Psoas muscle (tissue), 7 donors: ENCODE measurements at regions not wholly inside any gene's neighbourhood (a gene's known extent, or its start where the extent isn't known, plus 50 kb on each side); places are given as distances from the start of the nearest gene placed in this dataset.

Experiments used
- ATAC-seq, 4 donors: fragments of 200-7000 bp; cut with Tn5 transposase; one replicate each; pipeline ENCODE4 v1.9.1; 2020; ENCODE audit warnings: moderate library complexity in 3 of 4, mild to moderate bottlenecking in 2 of 4
- DNase-seq, 2 donors: peaks; one replicate each; pipeline ENCODE4 v3.0.0-alpha.2; 2020
- H3K27ac ChIP-seq: fragments of 200-600 bp; one replicate; pipeline ENCODE4 v1.8.0; 2022
- H3K27me3 ChIP-seq, 3 donors: fragments of 200-600 bp in 1 of 3; one replicate each; pipeline versions ENCODE4 v1.6.1 to v1.8.0; 2013 to 2022; ENCODE audit warnings: low read length in 2 of 3, mild to moderate bottlenecking in 2 of 3, moderate library complexity in 1 of 3; ENCODE audit not compliant: insufficient read depth in 3 of 3
- H3K36me3 ChIP-seq, 2 donors: fragments of 200-600 bp in 1 of 2; one replicate each; pipeline versions ENCODE4 v1.6.1 to v1.8.0; 2013 to 2022; ENCODE audit warnings: low read depth in 1 of 2, mild to moderate bottlenecking in 1 of 2, moderate library complexity in 1 of 2; ENCODE audit not compliant: insufficient read depth in 1 of 2
- H3K4me1 ChIP-seq: fragments of 200-600 bp; one replicate; pipeline ENCODE4 v1.8.0; 2022
- H3K4me3 ChIP-seq: fragments of 200-600 bp; one replicate; pipeline ENCODE4 v1.8.0; 2022; ENCODE audit warnings: mild to moderate bottlenecking
- H3K9me3 ChIP-seq: fragments of 200-600 bp; one replicate; pipeline ENCODE4 v1.8.0; 2022
- WGBS, 3 donors: extraction: QIAGEN DNeasy Blood & Tissue Kit; methylation state at CpG; one replicate each; pipeline versions ENCODE4 v1.1.6 to v1.1.7; 2013; 5-methylcytosine and 5-hydroxymethylcytosine counted together
- intact Hi-C, 2 donors: fragments of 100-400 bp; cut with DNase I; formaldehyde crosslinking; loops; one replicate each; pipeline versions ENCODE4 v1.11.0 to v1.14.2; 2022
- TF ChIP-seq, protein P1 (sequence below): fragments of 200-600 bp; IDR thresholded peaks from one replicate; pipeline ENCODE4 v1.8.0; 2022; ENCODE audit warnings: antibody characterized with exemption
- donor health status: healthy with polysubstance abuse.
- donor health status: DM: no; HTN: no; CAD: no; lungs with moderate emphysema.
- donor health status: Bipolar disorder and iron deficiency.
- donor health status: healthy.
- donor health status: DM: yes; HTN: yes; CAD: no.
- donor health status: DM: no; HTN: no; CAD: no.
- donor health status: DM: yes; HTN: yes; CAD: no.

DNA sequence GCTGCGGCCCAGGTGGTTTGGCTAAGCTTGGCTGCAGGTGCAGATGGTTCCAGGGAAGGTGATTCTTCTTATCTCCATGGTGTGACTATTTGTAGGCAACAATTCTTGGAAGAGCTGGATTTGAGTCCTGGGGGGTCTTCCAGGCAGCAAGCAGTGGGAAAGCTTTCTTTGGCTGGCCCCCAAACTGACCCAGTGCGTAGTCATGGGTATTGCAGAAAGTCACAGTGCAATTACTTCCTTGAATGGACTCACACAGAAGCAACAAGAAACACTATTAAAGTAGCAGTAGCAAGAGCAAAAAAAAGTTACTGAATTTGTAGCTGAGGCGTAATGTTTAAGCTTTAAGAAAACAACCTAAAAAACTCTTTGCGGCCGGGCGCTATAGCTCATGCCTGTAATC, 293.6 kb upstream of the ATP5MC3 start:
- intact Hi-C loops: no loop called here
- no peaks in the 10 kb centered on the region for H3K4me1 ChIP-seq
- DNase-seq (no peak), ATAC-seq (no peak)
- TF ChIP-seq, protein P1, sequence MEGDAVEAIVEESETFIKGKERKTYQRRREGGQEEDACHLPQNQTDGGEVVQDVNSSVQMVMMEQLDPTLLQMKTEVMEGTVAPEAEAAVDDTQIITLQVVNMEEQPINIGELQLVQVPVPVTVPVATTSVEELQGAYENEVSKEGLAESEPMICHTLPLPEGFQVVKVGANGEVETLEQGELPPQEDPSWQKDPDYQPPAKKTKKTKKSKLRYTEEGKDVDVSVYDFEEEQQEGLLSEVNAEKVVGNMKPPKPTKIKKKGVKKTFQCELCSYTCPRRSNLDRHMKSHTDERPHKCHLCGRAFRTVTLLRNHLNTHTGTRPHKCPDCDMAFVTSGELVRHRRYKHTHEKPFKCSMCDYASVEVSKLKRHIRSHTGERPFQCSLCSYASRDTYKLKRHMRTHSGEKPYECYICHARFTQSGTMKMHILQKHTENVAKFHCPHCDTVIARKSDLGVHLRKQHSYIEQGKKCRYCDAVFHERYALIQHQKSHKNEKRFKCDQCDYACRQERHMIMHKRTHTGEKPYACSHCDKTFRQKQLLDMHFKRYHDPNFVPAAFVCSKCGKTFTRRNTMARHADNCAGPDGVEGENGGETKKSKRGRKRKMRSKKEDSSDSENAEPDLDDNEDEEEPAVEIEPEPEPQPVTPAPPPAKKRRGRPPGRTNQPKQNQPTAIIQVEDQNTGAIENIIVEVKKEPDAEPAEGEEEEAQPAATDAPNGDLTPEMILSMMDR: no peak
- H3K36me3 ChIP-seq: no peaks in the 10 kb centered on the region
- 84 to 91% (median 91%) methylated on average over 6 of the region's 6 CpGs for WGBS, 3 donors
- no peaks in the 10 kb centered on the region for H3K27me3 ChIP-seq
- H3K4me3 ChIP-seq: no peak overlapping the region
- H3K27ac ChIP-seq: no peak overlapping the region
- no peaks in the 10 kb centered on the region for H3K9me3 ChIP-seq

DNA sequence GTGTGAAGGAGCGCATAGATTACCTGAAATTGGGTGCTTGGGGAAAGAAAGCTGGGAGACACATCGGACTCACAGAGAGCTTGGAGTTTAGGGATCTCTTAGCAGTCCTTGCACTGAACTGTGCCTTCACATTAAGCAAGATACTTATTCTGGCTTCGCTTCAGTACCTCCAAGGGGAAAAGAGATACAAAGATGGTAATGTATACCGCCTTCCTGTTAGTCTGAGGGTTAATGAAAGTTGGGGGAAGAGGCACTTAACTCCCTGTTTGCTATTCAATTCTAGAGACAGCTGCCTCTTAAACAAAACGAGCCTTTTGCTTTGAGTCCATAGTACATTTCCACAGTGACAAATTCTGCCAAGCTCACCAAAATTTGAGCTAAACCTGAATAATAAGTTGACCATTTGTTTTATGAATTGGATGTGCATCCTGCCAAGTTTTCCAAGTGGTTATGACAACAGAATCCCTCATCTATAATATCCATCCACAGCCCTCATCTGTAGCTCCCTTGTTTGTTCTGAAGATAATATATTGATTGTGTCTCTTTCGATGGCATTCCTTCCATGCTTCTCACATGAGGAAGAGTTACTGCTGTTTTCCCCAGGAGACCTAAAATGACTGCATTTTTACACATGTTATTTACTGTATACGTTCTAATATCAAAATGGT, 287.1 kb upstream of the ATP5MC3 start:
- Histone ChIP-seq H3K27me3 (no peaks in the 10 kb centered on the region), H3K9me3 (no peaks in the 10 kb centered on the region), H3K27ac (no peak overlapping the region), H3K4me3 (no peak overlapping the region), H3K36me3 (no peaks in the 10 kb centered on the region), H3K4me1 (no peaks in the 10 kb centered on the region)
- TF ChIP-seq, protein P1: no peak
- DNase-seq (no peak), ATAC-seq (no peak)
- WGBS, 3 donors: 58 to 64% (median 64%) methylated on average over 7 of the region's 7 CpGs
- intact Hi-C loops: no loop called here

DNA sequence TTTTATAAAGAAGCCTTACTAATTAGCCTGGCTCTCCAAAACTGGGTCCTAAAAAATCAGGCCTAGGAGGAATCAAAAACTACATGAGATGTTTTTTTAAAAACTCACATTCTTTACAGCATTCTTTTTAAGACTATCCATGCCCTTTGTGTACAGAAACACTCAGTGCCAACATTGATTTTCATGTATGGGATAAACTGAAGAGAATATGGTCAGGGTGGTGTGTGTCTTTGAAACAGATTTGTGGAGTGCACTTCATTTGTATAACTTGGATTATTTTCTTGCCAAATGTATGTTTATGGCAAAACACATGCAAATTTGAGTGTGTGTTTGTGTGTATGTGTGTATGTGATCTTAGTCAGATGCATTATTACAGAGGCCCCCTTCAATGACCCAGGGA, 283.6 kb upstream of the ATP5MC3 start:
- no peak for DNase-seq
- Histone ChIP-seq H3K36me3 (no peaks in the 10 kb centered on the region), H3K4me1 (no peaks in the 10 kb centered on the region), H3K27me3 (no peaks in the 10 kb centered on the region), H3K27ac (no peak overlapping the region), H3K9me3 (no peaks in the 10 kb centered on the region), H3K4me3 (no peak overlapping the region)
- intact Hi-C loops: no loop called here
- TF ChIP-seq, protein P1: no peak
- no peak for ATAC-seq

DNA sequence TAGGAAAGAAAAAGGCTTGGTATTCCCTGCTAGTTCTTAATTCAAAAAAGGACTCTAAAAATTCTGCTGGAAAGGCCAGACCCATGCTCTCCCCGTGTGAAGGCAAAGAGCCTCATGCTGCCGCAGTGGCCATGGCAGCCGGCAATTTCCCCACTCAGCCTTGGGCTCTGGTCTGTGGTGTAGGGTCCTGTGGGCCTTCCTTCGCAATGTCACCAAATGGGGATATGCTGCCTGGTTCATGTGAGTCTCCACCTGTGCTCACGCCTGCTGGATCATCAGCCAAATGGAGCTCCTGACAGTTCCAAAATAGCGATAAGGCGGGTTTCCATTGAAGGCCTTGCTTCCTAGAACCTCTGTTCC, 282.8 kb upstream of the ATP5MC3 start:
- 92 to 95% (median 94%) methylated on average over 7 of the region's 7 CpGs for WGBS, 3 donors
- H3K4me3 ChIP-seq: no peak overlapping the region
- H3K9me3 ChIP-seq: no peaks in the 10 kb centered on the region
- TF ChIP-seq, protein P1: no peak
- no peaks in the 10 kb centered on the region for H3K4me1 ChIP-seq
- no peak overlapping the region for H3K27ac ChIP-seq
- no peak for ATAC-seq
- no peaks in the 10 kb centered on the region for H3K27me3 ChIP-seq
- DNase-seq: no peak
- intact Hi-C loops: no loop called here
- H3K36me3 ChIP-seq: no peaks in the 10 kb centered on the region
